ENCODE measurements at regions not wholly inside any gene's neighbourhood (a gene's known extent, or its start where the extent isn't known, plus 50 kb on each side); places are given as distances from the start of the nearest gene placed in this dataset.

- DNase-seq (ENCODE audit: extremely low spot score, unreplicated experiment): no peak
- Mint-ChIP-seq H3K4me3 (no peak overlapping the region), H3K27ac (no peak overlapping the region), H3K9me3 (no peaks in the 10 kb centered on the region), H3K4me1 (ENCODE audit: unreplicated experiment) (peaks cover 24% of the 10 kb centered on the region), H3K27me3 (peaks cover 55% of the 10 kb centered on the region), H3K36me3 (no peaks in the 10 kb centered on the region)
- TF ChIP-seq CTCF (conservative IDR thresholded peaks at IDR 0.05): no peak
Measured at GRCh38 chrX:2581296-2581695, 80.5 kb upstream of the DHRSX start.

- Mint-ChIP-seq H3K27ac (no peak overlapping the region), H3K27me3 (peaks cover 37% of the 10 kb centered on the region), H3K9me3 (no peaks in the 10 kb centered on the region), H3K4me1 (ENCODE audit: unreplicated experiment) (peaks cover 25% of the 10 kb centered on the region), H3K36me3 (no peaks in the 10 kb centered on the region), H3K4me3 (no peak overlapping the region)
- no peak for DNase-seq (ENCODE audit: extremely low spot score, unreplicated experiment)
- no peak for TF ChIP-seq CTCF (conservative IDR thresholded peaks at IDR 0.05)
Measured at GRCh38 chrX:2578864-2579263, 78.1 kb upstream of the DHRSX start.

GRCh38 chrX:2577844-2578466 lies 77.2 kb upstream of the DHRSX start:
- Mint-ChIP-seq H3K36me3 (no peaks in the 10 kb centered on the region), H3K4me1 (ENCODE audit: unreplicated experiment) (peaks cover 20% of the 10 kb centered on the region), H3K4me3 (no peak overlapping the region), H3K27ac (peak overlapping the region; percentile 53), H3K9me3 (no peaks in the 10 kb centered on the region), H3K27me3 (peaks cover 32% of the 10 kb centered on the region)
- no peak for TF ChIP-seq CTCF (conservative IDR thresholded peaks at IDR 0.05)
- DNase-seq (ENCODE audit: extremely low spot score, unreplicated experiment): no peak

- H3K27me3 Mint-ChIP-seq: peaks cover 20% of the 10 kb centered on the region
- no peaks in the 10 kb centered on the region for H3K36me3 Mint-ChIP-seq
- no peak overlapping the region for H3K4me3 Mint-ChIP-seq
- H3K9me3 Mint-ChIP-seq: no peaks in the 10 kb centered on the region
- H3K27ac Mint-ChIP-seq: no peak overlapping the region
- TF ChIP-seq CTCF (conservative IDR thresholded peaks at IDR 0.05): no peak
- H3K4me1 Mint-ChIP-seq (ENCODE audit: unreplicated experiment): peaks cover 18% of the 10 kb centered on the region
- no peak for DNase-seq (ENCODE audit: extremely low spot score, unreplicated experiment)
Measured at GRCh38 chrX:2576793-2577192, 76.0 kb upstream of the DHRSX start.

GRCh38 chrX:2574271-2574670 lies 73.5 kb upstream of the DHRSX start:
- Mint-ChIP-seq H3K27me3 (peaks cover 1% of the 10 kb centered on the region), H3K27ac (no peak overlapping the region), H3K9me3 (no peaks in the 10 kb centered on the region), H3K36me3 (no peaks in the 10 kb centered on the region), H3K4me1 (ENCODE audit: unreplicated experiment) (peaks cover 18% of the 10 kb centered on the region), H3K4me3 (no peak overlapping the region)
- TF ChIP-seq CTCF (conservative IDR thresholded peaks at IDR 0.05): no peak
- DNase-seq (ENCODE audit: extremely low spot score, unreplicated experiment): no peak

- no peak for DNase-seq (ENCODE audit: extremely low spot score, unreplicated experiment)
- Mint-ChIP-seq H3K36me3 (no peaks in the 10 kb centered on the region), H3K27me3 (no peaks in the 10 kb centered on the region)
Measured at GRCh38 chrX:2572740-2573139, 72.0 kb upstream of the DHRSX start.

More at GRCh38 chrX:2572740-2573139, 72.0 kb upstream of the DHRSX start:
- Mint-ChIP-seq H3K4me3 (no peak overlapping the region), H3K4me1 (ENCODE audit: unreplicated experiment) (peaks cover 6% of the 10 kb centered on the region), H3K9me3 (no peaks in the 10 kb centered on the region), H3K27ac (no peak overlapping the region)
- TF ChIP-seq CTCF (conservative IDR thresholded peaks at IDR 0.05): no peak
